ENCODE measurements at regions not wholly inside any gene's neighbourhood (a gene's known extent, or its start where the extent isn't known, plus 50 kb on each side); places are given as distances from the start of the nearest gene placed in this dataset.

GRCh38 chr2:60301726-60302125 lies 251.7 kb downstream of the BCL11A start:
- no peak overlapping the region for H3K4me3 Mint-ChIP-seq
- H3K27me3 Mint-ChIP-seq (ENCODE audit: low read depth) = no peaks in the 10 kb centered on the region
- no peaks in the 10 kb centered on the region for H3K9me3 Mint-ChIP-seq
- no peaks in the 10 kb centered on the region for H3K36me3 Mint-ChIP-seq (ENCODE audit: low read depth)
- H3K27ac Mint-ChIP-seq = no peak overlapping the region
- no peaks in the 10 kb centered on the region for H3K4me1 Mint-ChIP-seq (ENCODE audit: low read depth)

- H3K36me3 Mint-ChIP-seq (ENCODE audit: low read depth) = no peaks in the 10 kb centered on the region
- H3K4me1 Mint-ChIP-seq (ENCODE audit: low read depth) = no peaks in the 10 kb centered on the region
- H3K27ac Mint-ChIP-seq = no peak overlapping the region
- no peaks in the 10 kb centered on the region for H3K9me3 Mint-ChIP-seq
- no peaks in the 10 kb centered on the region for H3K27me3 Mint-ChIP-seq (ENCODE audit: low read depth)
- no peak overlapping the region for H3K4me3 Mint-ChIP-seq
These were observed 254.3 kb downstream of the BCL11A start for GRCh38 chr2:60299179-60299578.

GRCh38 chr2:60298006-60298696 lies 255.3 kb downstream of the BCL11A start:
- H3K4me3 Mint-ChIP-seq = no peak overlapping the region
- no peaks in the 10 kb centered on the region for H3K4me1 Mint-ChIP-seq (ENCODE audit: low read depth)
- no peak overlapping the region for H3K27ac Mint-ChIP-seq
- H3K9me3 Mint-ChIP-seq = no peaks in the 10 kb centered on the region
- H3K36me3 Mint-ChIP-seq (ENCODE audit: low read depth) = no peaks in the 10 kb centered on the region
- peaks cover under 1% of the 10 kb centered on the region for H3K27me3 Mint-ChIP-seq (ENCODE audit: low read depth)

GRCh38 chr2:60297296-60298005 lies 256.0 kb downstream of the BCL11A start:
- Mint-ChIP-seq H3K4me1 (ENCODE audit: low read depth) (no peaks in the 10 kb centered on the region), H3K4me3 (no peak overlapping the region), H3K9me3 (no peaks in the 10 kb centered on the region), H3K27me3 (ENCODE audit: low read depth) (peaks cover 3% of the 10 kb centered on the region), H3K27ac (no peak overlapping the region), H3K36me3 (ENCODE audit: low read depth) (no peaks in the 10 kb centered on the region)

GRCh38 chr2:60296219-60296955 lies 257.1 kb downstream of the BCL11A start:
- Mint-ChIP-seq H3K27me3 (ENCODE audit: low read depth) (peaks cover 3% of the 10 kb centered on the region), H3K9me3 (no peaks in the 10 kb centered on the region), H3K4me3 (no peak overlapping the region), H3K4me1 (ENCODE audit: low read depth) (no peaks in the 10 kb centered on the region), H3K27ac (no peak overlapping the region), H3K36me3 (ENCODE audit: low read depth) (no peaks in the 10 kb centered on the region)

- Mint-ChIP-seq H3K9me3 (no peaks in the 10 kb centered on the region), H3K36me3 (ENCODE audit: low read depth) (no peaks in the 10 kb centered on the region), H3K4me1 (ENCODE audit: low read depth) (no peaks in the 10 kb centered on the region), H3K27me3 (ENCODE audit: low read depth) (peaks cover 3% of the 10 kb centered on the region), H3K27ac (no peak overlapping the region), H3K4me3 (no peak overlapping the region)
These were observed 257.9 kb downstream of the BCL11A start for GRCh38 chr2:60295636-60295962.

- no peaks in the 10 kb centered on the region for H3K36me3 Mint-ChIP-seq (ENCODE audit: low read depth)
- peaks cover 3% of the 10 kb centered on the region for H3K27me3 Mint-ChIP-seq (ENCODE audit: low read depth)
- no peaks in the 10 kb centered on the region for H3K4me1 Mint-ChIP-seq (ENCODE audit: low read depth)
- H3K4me3 Mint-ChIP-seq = no peak overlapping the region
- no peaks in the 10 kb centered on the region for H3K9me3 Mint-ChIP-seq
- no peak overlapping the region for H3K27ac Mint-ChIP-seq
These were observed 258.4 kb downstream of the BCL11A start for GRCh38 chr2:60294901-60295635.

- Mint-ChIP-seq H3K36me3 (ENCODE audit: low read depth) (no peaks in the 10 kb centered on the region), H3K9me3 (no peaks in the 10 kb centered on the region), H3K27me3 (ENCODE audit: low read depth) (peaks cover 3% of the 10 kb centered on the region), H3K4me3 (no peak overlapping the region), H3K27ac (no peak overlapping the region), H3K4me1 (ENCODE audit: low read depth) (no peaks in the 10 kb centered on the region)
These were observed 261.2 kb downstream of the BCL11A start for GRCh38 chr2:60292242-60292641.

GRCh38 chr2:60290509-60290908 lies 262.9 kb downstream of the BCL11A start:
- no peak overlapping the region for H3K4me3 Mint-ChIP-seq
- H3K4me1 Mint-ChIP-seq (ENCODE audit: low read depth) = no peaks in the 10 kb centered on the region
- no peaks in the 10 kb centered on the region for H3K36me3 Mint-ChIP-seq (ENCODE audit: low read depth)
- no peak overlapping the region for H3K27ac Mint-ChIP-seq
- H3K9me3 Mint-ChIP-seq = no peaks in the 10 kb centered on the region
- peaks cover 3% of the 10 kb centered on the region for H3K27me3 Mint-ChIP-seq (ENCODE audit: low read depth)

- Mint-ChIP-seq H3K4me3 (no peak overlapping the region), H3K27me3 (ENCODE audit: low read depth) (peaks cover 3% of the 10 kb centered on the region), H3K9me3 (no peaks in the 10 kb centered on the region), H3K27ac (no peak overlapping the region), H3K36me3 (ENCODE audit: low read depth) (no peaks in the 10 kb centered on the region), H3K4me1 (ENCODE audit: low read depth) (no peaks in the 10 kb centered on the region)
These were observed 267.7 kb downstream of the BCL11A start for GRCh38 chr2:60285626-60286316.

- Mint-ChIP-seq H3K36me3 (ENCODE audit: low read depth) (no peaks in the 10 kb centered on the region), H3K9me3 (no peaks in the 10 kb centered on the region), H3K27me3 (ENCODE audit: low read depth) (peaks cover 3% of the 10 kb centered on the region), H3K4me3 (no peak overlapping the region), H3K4me1 (ENCODE audit: low read depth) (no peaks in the 10 kb centered on the region), H3K27ac (no peak overlapping the region)
These were observed 269.8 kb downstream of the BCL11A start for GRCh38 chr2:60283626-60284025.

- H3K4me1 Mint-ChIP-seq (ENCODE audit: low read depth) = no peaks in the 10 kb centered on the region
- H3K27me3 Mint-ChIP-seq (ENCODE audit: low read depth) = peaks cover 3% of the 10 kb centered on the region
- H3K4me3 Mint-ChIP-seq = no peak overlapping the region
- no peaks in the 10 kb centered on the region for H3K36me3 Mint-ChIP-seq (ENCODE audit: low read depth)
- H3K9me3 Mint-ChIP-seq = no peaks in the 10 kb centered on the region
- no peak overlapping the region for H3K27ac Mint-ChIP-seq
These were observed 270.6 kb downstream of the BCL11A start for GRCh38 chr2:60282886-60283285.

- H3K27ac Mint-ChIP-seq = no peak overlapping the region
- H3K4me1 Mint-ChIP-seq (ENCODE audit: low read depth) = no peaks in the 10 kb centered on the region
- H3K27me3 Mint-ChIP-seq (ENCODE audit: low read depth) = peaks cover 3% of the 10 kb centered on the region
- no peaks in the 10 kb centered on the region for H3K9me3 Mint-ChIP-seq
- H3K4me3 Mint-ChIP-seq = no peak overlapping the region
- H3K36me3 Mint-ChIP-seq (ENCODE audit: low read depth) = no peaks in the 10 kb centered on the region
These were observed 271.7 kb downstream of the BCL11A start for GRCh38 chr2:60281730-60282129.

- Mint-ChIP-seq H3K4me1 (ENCODE audit: low read depth) (no peaks in the 10 kb centered on the region), H3K36me3 (ENCODE audit: low read depth) (no peaks in the 10 kb centered on the region), H3K27me3 (ENCODE audit: low read depth) (peaks cover 7% of the 10 kb centered on the region), H3K27ac (no peak overlapping the region), H3K4me3 (no peak overlapping the region), H3K9me3 (peaks cover 3% of the 10 kb centered on the region)
These were observed 273.2 kb downstream of the BCL11A start for GRCh38 chr2:60280238-60280637.

All from T-helper 1 cell treated with Interleukin-12 subunit alpha and Interleukin-12 subunit beta and Interleukin-4 antibody, amounts not matched to agents 30 μg/mL and 1 μg/mL, for 36 hours (primary cell).